ENCODE measurements at regions not wholly inside any gene's neighbourhood (a gene's known extent, or its start where the extent isn't known, plus 50 kb on each side); places are given as distances from the start of the nearest gene placed in this dataset.

GRCh38 chr20:50369225-50370035 is 140.8 kb upstream of the PTPN1 start:
- no peak for TF ChIP-seq CTCF (IDR thresholded peaks at IDR 0.05)
- TF ChIP-seq EP300 (IDR thresholded peaks at IDR 0.05): no peak
- TF ChIP-seq POLR2A (IDR thresholded peaks at IDR 0.05; ENCODE audit: low read depth): no peak
- TF ChIP-seq POLR2AphosphoS5 (IDR thresholded peaks at IDR 0.05): no peak

Measured in esophagus muscularis mucosa (tissue), 4 donors.